Activated T-cell treated with anti-CD3 and anti-CD28 coated beads, Interleukin-2, amount 50 U/mL, for 72 hours (primary cell): ENCODE measurements at regions not wholly inside any gene's neighbourhood (a gene's known extent, or its start where the extent isn't known, plus 50 kb on each side); places are given as distances from the start of the nearest gene placed in this dataset.
A peak's percentile ranks its signal among the peaks of the same experiment; 100 is the strongest.

ENCODE experiments used
- ATAC-seq, 2 donors: fragments of 150-1000 bp; cut with Tn5 transposase; replicated peaks in 1 of 2; 2 replicates each; pipeline ENCODE4 v1.10.0; 2021; ENCODE audit warnings: moderate library complexity in 2 of 2, mild to moderate bottlenecking in 1 of 2
- DNase-seq, 2 donors: peaks; one replicate each; pipeline ENCODE4 v3.0.0; 2021 to 2022; ENCODE audit warnings: mixed read lengths in 1 of 2
- H3K27ac Mint-ChIP-seq: one replicate; pipeline ENCODE4 v1.8.0; 2022; ENCODE audit warnings: mild to moderate bottlenecking, moderate library complexity, mixed read lengths
- H3K27me3 Mint-ChIP-seq: one replicate; pipeline ENCODE4 v1.8.0; 2022; ENCODE audit warnings: low read depth, mixed read lengths
- H3K36me3 Mint-ChIP-seq, 2 donors: one replicate each; pipeline ENCODE4 v1.8.0; 2022; ENCODE audit warnings: mixed read lengths in 2 of 2, mild to moderate bottlenecking in 1 of 2; ENCODE audit not compliant: insufficient read depth in 2 of 2
- H3K4me1 Mint-ChIP-seq: one replicate; pipeline ENCODE4 v1.8.0; 2022; ENCODE audit warnings: low read depth, mixed read lengths
- H3K4me3 Mint-ChIP-seq, 2 donors: one replicate each; pipeline ENCODE4 v1.8.0; 2022; ENCODE audit warnings: mild to moderate bottlenecking in 2 of 2, mixed read lengths in 2 of 2, moderate library complexity in 2 of 2
- H3K9me3 Mint-ChIP-seq, 2 donors: one replicate each; pipeline ENCODE4 v1.8.0; 2022; ENCODE audit warnings: mixed read lengths in 2 of 2

- H3K9me3 Mint-ChIP-seq, result no peaks in the 10 kb centered on the region
- no peaks in the 10 kb centered on the region for H3K27me3 Mint-ChIP-seq
- ATAC-seq (peak; percentile 72 to 79), DNase-seq (peak; percentile 10 to 16)
- peak overlapping the region; percentile 51 to 62 for H3K4me3 Mint-ChIP-seq
- no peaks in the 10 kb centered on the region for H3K36me3 Mint-ChIP-seq
- peaks cover 16% of the 10 kb centered on the region for H3K4me1 Mint-ChIP-seq
- H3K27ac Mint-ChIP-seq, result peak overlapping the region; percentile 60
Observed at GRCh38 chr1:5389101-5389885, 602.9 kb downstream of the NPHP4 start.

GRCh38 chr1:5388622-5389021 lies 603.6 kb downstream of the NPHP4 start:
- Mint-ChIP-seq H3K4me1 (peaks cover 16% of the 10 kb centered on the region), H3K36me3 (no peaks in the 10 kb centered on the region), H3K9me3 (no peaks in the 10 kb centered on the region), H3K27ac (peak overlapping the region; percentile 60), H3K27me3 (no peaks in the 10 kb centered on the region), H3K4me3 (peak overlapping the region in 1 of 2 donors; percentile 51)
- DNase-seq, result no peak
- peak; percentile 28 to 40 for ATAC-seq

- Mint-ChIP-seq H3K4me1 (peaks cover 16% of the 10 kb centered on the region), H3K36me3 (no peaks in the 10 kb centered on the region), H3K27me3 (no peaks in the 10 kb centered on the region), H3K27ac (no peak overlapping the region), H3K4me3 (no peak overlapping the region), H3K9me3 (no peaks in the 10 kb centered on the region)
- ATAC-seq, result no peak
- no peak for DNase-seq
Observed at GRCh38 chr1:5386371-5386770, 605.9 kb downstream of the NPHP4 start.

- Mint-ChIP-seq H3K9me3 (no peaks in the 10 kb centered on the region), H3K27ac (no peak overlapping the region), H3K27me3 (no peaks in the 10 kb centered on the region), H3K4me1 (peaks cover 16% of the 10 kb centered on the region), H3K4me3 (no peak overlapping the region), H3K36me3 (no peaks in the 10 kb centered on the region)
- no peak for DNase-seq
- ATAC-seq, result no peak
Observed at GRCh38 chr1:5385956-5386355, 606.3 kb downstream of the NPHP4 start.

GRCh38 chr1:5385096-5385799 lies 607.0 kb downstream of the NPHP4 start:
- H3K4me3 Mint-ChIP-seq, result no peak overlapping the region
- DNase-seq (no peak), ATAC-seq (no peak)
- H3K9me3 Mint-ChIP-seq, result no peaks in the 10 kb centered on the region
- H3K27ac Mint-ChIP-seq, result no peak overlapping the region
- H3K36me3 Mint-ChIP-seq, result no peaks in the 10 kb centered on the region
- H3K4me1 Mint-ChIP-seq, result peaks cover 16% of the 10 kb centered on the region
- no peaks in the 10 kb centered on the region for H3K27me3 Mint-ChIP-seq

GRCh38 chr1:5381491-5381890 lies 610.7 kb downstream of the NPHP4 start:
- no peaks in the 10 kb centered on the region for H3K4me1 Mint-ChIP-seq
- H3K36me3 Mint-ChIP-seq, result no peaks in the 10 kb centered on the region
- H3K27ac Mint-ChIP-seq, result no peak overlapping the region
- ATAC-seq (no peak), DNase-seq (no peak)
- no peaks in the 10 kb centered on the region for H3K9me3 Mint-ChIP-seq
- no peaks in the 10 kb centered on the region for H3K27me3 Mint-ChIP-seq
- no peak overlapping the region for H3K4me3 Mint-ChIP-seq

GRCh38 chr1:5379176-5379759 lies 613.0 kb downstream of the NPHP4 start:
- Mint-ChIP-seq H3K4me1 (no peaks in the 10 kb centered on the region), H3K27ac (no peak overlapping the region), H3K9me3 (no peaks in the 10 kb centered on the region), H3K36me3 (no peaks in the 10 kb centered on the region), H3K27me3 (no peaks in the 10 kb centered on the region), H3K4me3 (no peak overlapping the region)
- ATAC-seq, result no peak
- no peak for DNase-seq

GRCh38 chr1:5376538-5377247 lies 615.5 kb downstream of the NPHP4 start:
- ATAC-seq, result no peak
- no peak overlapping the region for H3K4me3 Mint-ChIP-seq
- no peaks in the 10 kb centered on the region for H3K27me3 Mint-ChIP-seq
- no peak overlapping the region for H3K27ac Mint-ChIP-seq
- H3K4me1 Mint-ChIP-seq, result no peaks in the 10 kb centered on the region
- H3K9me3 Mint-ChIP-seq, result peaks cover 3 to 6% of the 10 kb centered on the region in 2 donors
- H3K36me3 Mint-ChIP-seq, result no peaks in the 10 kb centered on the region
- no peak for DNase-seq

GRCh38 chr1:5375481-5375880 lies 616.7 kb downstream of the NPHP4 start:
- no peak for ATAC-seq
- Mint-ChIP-seq H3K27me3 (no peaks in the 10 kb centered on the region), H3K27ac (no peak overlapping the region), H3K36me3 (no peaks in the 10 kb centered on the region), H3K4me3 (no peak overlapping the region), H3K4me1 (peaks cover 8% of the 10 kb centered on the region), H3K9me3 (peaks cover 3 to 9% of the 10 kb centered on the region in 2 donors)
- no peak for DNase-seq

GRCh38 chr1:5374192-5374591 lies 618.0 kb downstream of the NPHP4 start:
- Mint-ChIP-seq H3K4me3 (no peak overlapping the region), H3K36me3 (no peaks in the 10 kb centered on the region), H3K4me1 (peaks cover 8% of the 10 kb centered on the region), H3K27me3 (no peaks in the 10 kb centered on the region), H3K9me3 (peaks cover 3 to 9% of the 10 kb centered on the region in 2 donors), H3K27ac (no peak overlapping the region)
- ATAC-seq, result no peak
- DNase-seq, result no peak

- H3K27ac Mint-ChIP-seq, result no peak overlapping the region
- ATAC-seq (no peak), DNase-seq (no peak)
- H3K36me3 Mint-ChIP-seq, result no peaks in the 10 kb centered on the region
- H3K4me1 Mint-ChIP-seq, result peaks cover 8% of the 10 kb centered on the region
- H3K9me3 Mint-ChIP-seq, result peaks cover 3 to 9% of the 10 kb centered on the region in 2 donors
- H3K27me3 Mint-ChIP-seq, result no peaks in the 10 kb centered on the region
- no peak overlapping the region for H3K4me3 Mint-ChIP-seq
Observed at GRCh38 chr1:5373281-5373680, 618.9 kb downstream of the NPHP4 start.

- H3K4me3 Mint-ChIP-seq, result no peak overlapping the region
- H3K27me3 Mint-ChIP-seq, result no peaks in the 10 kb centered on the region
- H3K9me3 Mint-ChIP-seq, result peaks cover 3 to 9% of the 10 kb centered on the region in 2 donors
- ATAC-seq (no peak), DNase-seq (no peak)
- no peaks in the 10 kb centered on the region for H3K36me3 Mint-ChIP-seq
- no peak overlapping the region for H3K27ac Mint-ChIP-seq
- H3K4me1 Mint-ChIP-seq, result peaks cover 8% of the 10 kb centered on the region
Observed at GRCh38 chr1:5371270-5371669, 621.0 kb downstream of the NPHP4 start.

- peak; percentile 7 to 24 for DNase-seq
- no peaks in the 10 kb centered on the region for H3K36me3 Mint-ChIP-seq
- H3K27me3 Mint-ChIP-seq, result no peaks in the 10 kb centered on the region
- H3K9me3 Mint-ChIP-seq, result peaks cover 3 to 9% of the 10 kb centered on the region in 2 donors
- H3K4me1 Mint-ChIP-seq, result peaks cover 8% of the 10 kb centered on the region
- no peak overlapping the region for H3K27ac Mint-ChIP-seq
- peak; percentile 70 to 91 for ATAC-seq
- no peak overlapping the region for H3K4me3 Mint-ChIP-seq
Observed at GRCh38 chr1:5370311-5370710, 621.9 kb downstream of the NPHP4 start.
